ENCODE measurements at regions not wholly inside any gene's neighbourhood (a gene's known extent, or its start where the extent isn't known, plus 50 kb on each side); places are given as distances from the start of the nearest gene placed in this dataset.

GRCh38 chr16:62565706-62566105, 529.5 kb upstream of the CDH8 start:
- no peak overlapping the region for H3K27ac Mint-ChIP-seq
- CTCF ChIA-PET = interaction anchor here (0.7 kb wide), 1 partner anchor 146 kb away, joined by 3 read pairs; no protein-coding TSS in a partner anchor
- intact Hi-C loops (cut with micrococcal nuclease) = no loop called here
- H3K9me3 Mint-ChIP-seq = peaks cover 2% of the 10 kb centered on the region
- H3K4me1 Mint-ChIP-seq (ENCODE audit: low read depth) = no peaks in the 10 kb centered on the region
- no peaks in the 10 kb centered on the region for H3K27me3 Mint-ChIP-seq (ENCODE audit: low read depth)
- no peaks in the 10 kb centered on the region for H3K36me3 Mint-ChIP-seq (ENCODE audit: low read depth)
- no peak overlapping the region for H3K4me3 Mint-ChIP-seq
- DNase-seq = no peak

- no peak overlapping the region for H3K4me3 Mint-ChIP-seq
- H3K27ac Mint-ChIP-seq = no peak overlapping the region
- H3K9me3 Mint-ChIP-seq = peaks cover 3% of the 10 kb centered on the region
- DNase-seq = no peak
- H3K36me3 Mint-ChIP-seq (ENCODE audit: low read depth) = no peaks in the 10 kb centered on the region
- H3K27me3 Mint-ChIP-seq (ENCODE audit: low read depth) = no peaks in the 10 kb centered on the region
- no peaks in the 10 kb centered on the region for H3K4me1 Mint-ChIP-seq (ENCODE audit: low read depth)
- CTCF ChIA-PET = no interaction called here
- intact Hi-C loops (cut with micrococcal nuclease) = no loop called here
Measured at GRCh38 chr16:62564291-62564690, 528.1 kb upstream of the CDH8 start.

- Mint-ChIP-seq H3K36me3 (ENCODE audit: low read depth) (no peaks in the 10 kb centered on the region), H3K27ac (no peak overlapping the region), H3K27me3 (ENCODE audit: low read depth) (no peaks in the 10 kb centered on the region), H3K4me1 (ENCODE audit: low read depth) (no peaks in the 10 kb centered on the region), H3K9me3 (peaks cover 6% of the 10 kb centered on the region), H3K4me3 (no peak overlapping the region)
- intact Hi-C loops (cut with micrococcal nuclease) = no loop called here
- DNase-seq = no peak
- CTCF ChIA-PET = no interaction called here
Measured at GRCh38 chr16:62562121-62562520, 525.9 kb upstream of the CDH8 start.

- CTCF ChIA-PET = no interaction called here
- Mint-ChIP-seq H3K27ac (no peak overlapping the region), H3K36me3 (ENCODE audit: low read depth) (no peaks in the 10 kb centered on the region), H3K9me3 (peaks cover 24% of the 10 kb centered on the region), H3K27me3 (ENCODE audit: low read depth) (no peaks in the 10 kb centered on the region), H3K4me3 (no peak overlapping the region), H3K4me1 (ENCODE audit: low read depth) (no peaks in the 10 kb centered on the region)
- intact Hi-C loops (cut with micrococcal nuclease) = no loop called here
- DNase-seq = no peak
Measured at GRCh38 chr16:62549875-62550274, 513.6 kb upstream of the CDH8 start.

- peaks cover 20% of the 10 kb centered on the region for H3K9me3 Mint-ChIP-seq
- intact Hi-C loops (cut with micrococcal nuclease) = no loop called here
- no peaks in the 10 kb centered on the region for H3K27me3 Mint-ChIP-seq (ENCODE audit: low read depth)
- H3K4me3 Mint-ChIP-seq = no peak overlapping the region
- CTCF ChIA-PET = no interaction called here
- DNase-seq = no peak
- no peaks in the 10 kb centered on the region for H3K4me1 Mint-ChIP-seq (ENCODE audit: low read depth)
- no peak overlapping the region for H3K27ac Mint-ChIP-seq
- no peaks in the 10 kb centered on the region for H3K36me3 Mint-ChIP-seq (ENCODE audit: low read depth)
Measured at GRCh38 chr16:62548095-62548494, 511.9 kb upstream of the CDH8 start.

- H3K27ac Mint-ChIP-seq = no peak overlapping the region
- H3K4me3 Mint-ChIP-seq = no peak overlapping the region
- DNase-seq = no peak
- intact Hi-C loops (cut with micrococcal nuclease) = no loop called here
- no peaks in the 10 kb centered on the region for H3K36me3 Mint-ChIP-seq (ENCODE audit: low read depth)
- H3K27me3 Mint-ChIP-seq (ENCODE audit: low read depth) = no peaks in the 10 kb centered on the region
- peaks cover 18% of the 10 kb centered on the region for H3K9me3 Mint-ChIP-seq
- CTCF ChIA-PET = no interaction called here
- no peaks in the 10 kb centered on the region for H3K4me1 Mint-ChIP-seq (ENCODE audit: low read depth)
Measured at GRCh38 chr16:62546701-62547100, 510.5 kb upstream of the CDH8 start.

- Mint-ChIP-seq H3K36me3 (ENCODE audit: low read depth) (no peaks in the 10 kb centered on the region), H3K9me3 (peaks cover 14% of the 10 kb centered on the region), H3K27ac (no peak overlapping the region), H3K4me1 (ENCODE audit: low read depth) (no peaks in the 10 kb centered on the region), H3K27me3 (ENCODE audit: low read depth) (no peaks in the 10 kb centered on the region), H3K4me3 (no peak overlapping the region)
- intact Hi-C loops (cut with micrococcal nuclease) = no loop called here
- DNase-seq = no peak
- CTCF ChIA-PET = no interaction called here
Measured at GRCh38 chr16:62545039-62545438, 508.8 kb upstream of the CDH8 start.

GRCh38 chr16:62543516-62543915, 507.3 kb upstream of the CDH8 start:
- Mint-ChIP-seq H3K9me3 (peaks cover 11% of the 10 kb centered on the region), H3K4me3 (no peak overlapping the region), H3K27ac (no peak overlapping the region), H3K36me3 (ENCODE audit: low read depth) (no peaks in the 10 kb centered on the region), H3K4me1 (ENCODE audit: low read depth) (no peaks in the 10 kb centered on the region), H3K27me3 (ENCODE audit: low read depth) (no peaks in the 10 kb centered on the region)
- intact Hi-C loops (cut with micrococcal nuclease) = no loop called here
- CTCF ChIA-PET = no interaction called here
- no peak for DNase-seq

- Mint-ChIP-seq H3K27me3 (ENCODE audit: low read depth) (no peaks in the 10 kb centered on the region), H3K27ac (no peak overlapping the region), H3K4me3 (no peak overlapping the region), H3K36me3 (ENCODE audit: low read depth) (no peaks in the 10 kb centered on the region), H3K9me3 (peaks cover 10% of the 10 kb centered on the region), H3K4me1 (ENCODE audit: low read depth) (no peaks in the 10 kb centered on the region)
- intact Hi-C loops (cut with micrococcal nuclease) = no loop called here
- CTCF ChIA-PET = no interaction called here
- no peak for DNase-seq
Measured at GRCh38 chr16:62539657-62540056, 503.4 kb upstream of the CDH8 start.

GRCh38 chr16:62530426-62530825, 494.2 kb upstream of the CDH8 start:
- Mint-ChIP-seq H3K4me3 (no peak overlapping the region), H3K36me3 (ENCODE audit: low read depth) (no peaks in the 10 kb centered on the region), H3K4me1 (ENCODE audit: low read depth) (no peaks in the 10 kb centered on the region), H3K27me3 (ENCODE audit: low read depth) (no peaks in the 10 kb centered on the region), H3K9me3 (peaks cover 24% of the 10 kb centered on the region), H3K27ac (no peak overlapping the region)
- intact Hi-C loops (cut with micrococcal nuclease) = no loop called here
- DNase-seq = no peak
- CTCF ChIA-PET = no interaction called here

GRCh38 chr16:62516001-62516400, 479.8 kb upstream of the CDH8 start:
- CTCF ChIA-PET = no interaction called here
- H3K9me3 Mint-ChIP-seq = peaks cover 11% of the 10 kb centered on the region
- intact Hi-C loops (cut with micrococcal nuclease) = no loop called here

GRCh38 chr16:62503073-62503472, 466.8 kb upstream of the CDH8 start:
- no peak overlapping the region for H3K4me3 Mint-ChIP-seq
- no peaks in the 10 kb centered on the region for H3K36me3 Mint-ChIP-seq (ENCODE audit: low read depth)
- H3K27ac Mint-ChIP-seq = no peak overlapping the region
- H3K27me3 Mint-ChIP-seq (ENCODE audit: low read depth) = no peaks in the 10 kb centered on the region
- DNase-seq = no peak
- intact Hi-C loops (cut with micrococcal nuclease) = no loop called here
- CTCF ChIA-PET = no interaction called here
- no peaks in the 10 kb centered on the region for H3K4me1 Mint-ChIP-seq (ENCODE audit: low read depth)
- H3K9me3 Mint-ChIP-seq = peaks cover 6% of the 10 kb centered on the region

More at GRCh38 chr16:62516001-62516400, 479.8 kb upstream of the CDH8 start:
- H3K36me3 Mint-ChIP-seq (ENCODE audit: low read depth) = no peaks in the 10 kb centered on the region
- H3K27ac Mint-ChIP-seq = no peak overlapping the region
- no peak for DNase-seq
- H3K4me3 Mint-ChIP-seq = no peak overlapping the region
- H3K4me1 Mint-ChIP-seq (ENCODE audit: low read depth) = no peaks in the 10 kb centered on the region
- H3K27me3 Mint-ChIP-seq (ENCODE audit: low read depth) = no peaks in the 10 kb centered on the region

- H3K9me3 Mint-ChIP-seq = peaks cover 10% of the 10 kb centered on the region
- intact Hi-C loops (cut with micrococcal nuclease) = no loop called here
- no peak overlapping the region for H3K27ac Mint-ChIP-seq
- H3K36me3 Mint-ChIP-seq (ENCODE audit: low read depth) = no peaks in the 10 kb centered on the region
- H3K4me3 Mint-ChIP-seq = no peak overlapping the region
- no peak for DNase-seq
- no peaks in the 10 kb centered on the region for H3K4me1 Mint-ChIP-seq (ENCODE audit: low read depth)
- CTCF ChIA-PET = no interaction called here
- H3K27me3 Mint-ChIP-seq (ENCODE audit: low read depth) = no peaks in the 10 kb centered on the region
Measured at GRCh38 chr16:62478903-62479458, 442.7 kb upstream of the CDH8 start.

GRCh38 chr16:62477796-62478195, 441.6 kb upstream of the CDH8 start:
- DNase-seq = no peak
- Mint-ChIP-seq H3K27ac (no peak overlapping the region), H3K9me3 (peaks cover 11% of the 10 kb centered on the region), H3K4me1 (ENCODE audit: low read depth) (no peaks in the 10 kb centered on the region), H3K27me3 (ENCODE audit: low read depth) (no peaks in the 10 kb centered on the region), H3K36me3 (ENCODE audit: low read depth) (no peaks in the 10 kb centered on the region), H3K4me3 (no peak overlapping the region)
- CTCF ChIA-PET = no interaction called here
- intact Hi-C loops (cut with micrococcal nuclease) = no loop called here
